ENCODE measurements at regions not wholly inside any gene's neighbourhood (a gene's known extent, or its start where the extent isn't known, plus 50 kb on each side); places are given as distances from the start of the nearest gene placed in this dataset.

- Histone ChIP-seq H3K9me3 (no peaks in the 10 kb centered on the region), H3K36me3 (no peaks in the 10 kb centered on the region), H3K27ac (no peak overlapping the region), H3K4me3 (no peak overlapping the region), H3K4me1 (peaks cover 0 to 24% (median 0%) of the 10 kb centered on the region in 6 donors), H3K27me3 (replicated peaks in 1 of 7) (no peaks in the 10 kb centered on the region)
- 39 to 60% (median 45%) methylated on average over 4 of the region's 4 CpGs for WGBS, 5 donors
- TF ChIP-seq POLR2AphosphoS5 (IDR thresholded peaks at IDR 0.05) (no peak), POLR2A (IDR thresholded peaks at IDR 0.05) (no peak)
- TF ChIP-seq, protein P1, sequence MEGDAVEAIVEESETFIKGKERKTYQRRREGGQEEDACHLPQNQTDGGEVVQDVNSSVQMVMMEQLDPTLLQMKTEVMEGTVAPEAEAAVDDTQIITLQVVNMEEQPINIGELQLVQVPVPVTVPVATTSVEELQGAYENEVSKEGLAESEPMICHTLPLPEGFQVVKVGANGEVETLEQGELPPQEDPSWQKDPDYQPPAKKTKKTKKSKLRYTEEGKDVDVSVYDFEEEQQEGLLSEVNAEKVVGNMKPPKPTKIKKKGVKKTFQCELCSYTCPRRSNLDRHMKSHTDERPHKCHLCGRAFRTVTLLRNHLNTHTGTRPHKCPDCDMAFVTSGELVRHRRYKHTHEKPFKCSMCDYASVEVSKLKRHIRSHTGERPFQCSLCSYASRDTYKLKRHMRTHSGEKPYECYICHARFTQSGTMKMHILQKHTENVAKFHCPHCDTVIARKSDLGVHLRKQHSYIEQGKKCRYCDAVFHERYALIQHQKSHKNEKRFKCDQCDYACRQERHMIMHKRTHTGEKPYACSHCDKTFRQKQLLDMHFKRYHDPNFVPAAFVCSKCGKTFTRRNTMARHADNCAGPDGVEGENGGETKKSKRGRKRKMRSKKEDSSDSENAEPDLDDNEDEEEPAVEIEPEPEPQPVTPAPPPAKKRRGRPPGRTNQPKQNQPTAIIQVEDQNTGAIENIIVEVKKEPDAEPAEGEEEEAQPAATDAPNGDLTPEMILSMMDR (IDR thresholded peaks at IDR 0.05 in 8 of 11, conservative IDR thresholded peaks at IDR 0.05 in 3 of 11) = no peak
- no peak for DNase-seq
- intact Hi-C loops (cut with DNase I; ENCODE audit: low total_unique reads) = no loop called here
These were observed 64.6 kb upstream of the ARHGEF7 start for GRCh38 chr13:111050539-111050879.

DNA sequence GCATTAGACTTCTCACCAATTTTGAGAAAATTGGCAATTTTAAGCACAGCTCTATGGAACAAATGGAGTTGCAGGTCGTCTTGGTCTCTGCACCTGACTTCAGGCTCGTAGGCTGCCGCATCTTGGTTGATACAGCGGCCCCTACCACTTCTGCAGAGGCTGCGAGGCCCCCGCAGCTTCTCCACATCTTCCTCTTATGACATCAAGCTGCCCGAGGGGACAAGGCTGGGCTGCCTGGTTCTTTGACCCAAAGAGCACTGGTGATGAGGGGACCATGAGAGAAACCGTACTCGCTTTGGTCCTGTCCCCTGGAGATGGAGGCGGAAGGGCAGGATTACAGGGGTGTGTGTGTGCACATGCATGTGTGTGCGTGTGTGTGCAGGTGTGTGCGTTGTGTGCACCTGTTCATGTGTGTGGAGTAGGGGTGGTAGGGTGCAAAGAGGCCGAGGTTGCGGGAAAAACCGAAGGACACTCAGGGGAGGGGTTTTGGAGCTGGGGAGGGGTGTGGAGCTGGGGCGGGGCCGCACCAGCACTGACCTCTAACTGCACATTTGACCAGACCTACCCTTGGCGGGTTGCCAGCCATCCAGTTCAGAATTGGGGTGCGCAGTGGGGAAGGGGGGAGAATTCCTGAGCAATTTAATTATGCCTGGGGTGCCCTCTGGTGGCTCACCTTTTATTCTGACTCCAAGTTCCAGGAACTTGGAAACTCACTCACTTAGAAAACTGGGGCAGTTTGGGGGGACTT, 65.1 kb upstream of the ARHGEF7 start:
- Histone ChIP-seq H3K27ac (no peak overlapping the region), H3K4me3 (no peak overlapping the region), H3K36me3 (no peaks in the 10 kb centered on the region), H3K27me3 (replicated peaks in 1 of 7) (no peaks in the 10 kb centered on the region), H3K9me3 (no peaks in the 10 kb centered on the region), H3K4me1 (peaks cover 0 to 24% (median 0%) of the 10 kb centered on the region in 6 donors)
- 73 to 79% (median 76%) methylated on average over 18 to 19 of the region's 19 CpGs for WGBS, 5 donors
- intact Hi-C loops (cut with DNase I; ENCODE audit: low total_unique reads) = loop anchor here (10.0 kb wide), 1 partner anchor 105 kb away; no protein-coding TSS in a partner anchor
- no peak for DNase-seq
- TF ChIP-seq POLR2A (IDR thresholded peaks at IDR 0.05) (no peak), POLR2AphosphoS5 (IDR thresholded peaks at IDR 0.05) (no peak)
- TF ChIP-seq, protein P1 (IDR thresholded peaks at IDR 0.05 in 8 of 11, conservative IDR thresholded peaks at IDR 0.05 in 3 of 11) = peak in 8 of 11 experiments; percentile 33 to 54 (median 42)

DNA sequence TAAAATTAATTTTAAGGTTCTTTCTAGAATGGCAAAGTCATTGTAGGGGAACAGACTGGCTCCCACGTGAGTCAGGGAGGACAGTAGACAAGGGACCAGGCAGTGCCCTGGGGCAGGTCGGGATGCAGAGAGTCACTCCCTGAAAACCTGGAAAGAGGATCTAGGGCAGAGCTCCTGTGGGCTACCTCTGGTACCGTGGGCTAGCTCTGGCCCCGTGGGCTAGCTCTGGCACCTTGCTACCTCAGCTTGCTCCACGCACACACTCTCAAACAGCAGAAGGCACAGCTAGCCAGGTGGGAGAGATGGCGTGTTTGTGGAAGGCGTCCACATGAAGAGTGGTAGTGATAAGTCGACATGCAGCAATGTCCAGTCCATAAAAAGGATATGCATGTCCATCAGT, 66.7 kb upstream of the ARHGEF7 start:
- Histone ChIP-seq H3K27me3 (replicated peaks in 1 of 7) (no peaks in the 10 kb centered on the region), H3K4me3 (no peak overlapping the region), H3K4me1 (peaks cover 0 to 24% (median 0%) of the 10 kb centered on the region in 6 donors), H3K36me3 (no peaks in the 10 kb centered on the region), H3K27ac (no peak overlapping the region), H3K9me3 (no peaks in the 10 kb centered on the region)
- TF ChIP-seq POLR2A (IDR thresholded peaks at IDR 0.05) (no peak), POLR2AphosphoS5 (IDR thresholded peaks at IDR 0.05) (no peak)
- TF ChIP-seq, protein P1 (IDR thresholded peaks at IDR 0.05 in 8 of 11, conservative IDR thresholded peaks at IDR 0.05 in 3 of 11) = no peak
- 81 to 94% (median 84%) methylated on average over 8 of the region's 8 CpGs for WGBS, 5 donors
- no peak for DNase-seq
- intact Hi-C loops (cut with DNase I; ENCODE audit: low total_unique reads) = loop anchor here (10.0 kb wide), 1 partner anchor 104 kb away; no protein-coding TSS in a partner anchor

GRCh38 chr13:111047326-111047725, 67.8 kb upstream of the ARHGEF7 start:
- Histone ChIP-seq H3K27ac (peak overlapping the region in 1 of 8 donors; percentile 51), H3K4me1 (peaks cover 0 to 24% (median 0%) of the 10 kb centered on the region in 6 donors), H3K36me3 (no peaks in the 10 kb centered on the region), H3K4me3 (no peak overlapping the region), H3K27me3 (replicated peaks in 1 of 7) (peaks cover 0 to 6% (median 0%) of the 10 kb centered on the region in 7 donors), H3K9me3 (no peaks in the 10 kb centered on the region)
- intact Hi-C loops (cut with DNase I; ENCODE audit: low total_unique reads) = loop anchor here (10.0 kb wide), 1 partner anchor 103 kb away; no protein-coding TSS in a partner anchor
- WGBS, 5 donors = 50 to 60% (median 59%) methylated on average over 5 of the region's 5 CpGs
- TF ChIP-seq, protein P1 (IDR thresholded peaks at IDR 0.05 in 8 of 11, conservative IDR thresholded peaks at IDR 0.05 in 3 of 11) = no peak
- TF ChIP-seq POLR2A (IDR thresholded peaks at IDR 0.05) = no peak
- no peak for TF ChIP-seq POLR2AphosphoS5 (IDR thresholded peaks at IDR 0.05)
- DNase-seq = no peak
